GM23248 (cell line): ENCODE measurements at regions not wholly inside any gene's neighbourhood (a gene's known extent, or its start where the extent isn't known, plus 50 kb on each side); places are given as distances from the start of the nearest gene placed in this dataset.
"Not testable (repeated sequence)": the region's sequence is repeated elsewhere in the genome, so short reads cannot be mapped to it uniquely, and the experiment has no call there.

ENCODE experiments used
- DNase-seq: peaks from one replicate; pipeline ENCODE4 v3.0.0-alpha.2; 2015
- H2AFZ ChIP-seq: fragments of 200-600 bp; sonication (generic); 2 replicates; pipeline ENCODE4 v1.6.1; 2016; ENCODE audit warnings: antibody characterized with exemption
- H3F3A ChIP-seq: fragments of 200-600 bp; sonication (generic); 2 replicates; pipeline ENCODE4 v1.6.1; 2016; ENCODE audit warnings: mild to moderate bottlenecking, antibody characterized with exemption, mixed run types; ENCODE audit not compliant: insufficient read depth
- H3K27ac ChIP-seq: fragments of 200-600 bp; sonication (generic); 2 replicates; pipeline ENCODE4 v1.5.1; 2016; ENCODE audit warnings: mild to moderate bottlenecking
- H3K27me3 ChIP-seq: fragments of 200-600 bp; sonication (generic); replicated peaks from 2 replicates; pipeline ENCODE4 v1.6.1; 2016; ENCODE audit warnings: mild to moderate bottlenecking; ENCODE audit not compliant: insufficient read depth
- H3K36me3 ChIP-seq: fragments of 200-600 bp; sonication (generic); 2 replicates; pipeline ENCODE4 v1.6.1; 2016; ENCODE audit warnings: low read depth, mild to moderate bottlenecking
- H3K4me1 ChIP-seq: fragments of 200-600 bp; sonication (generic); 2 replicates; pipeline ENCODE4 v1.6.1; 2016; ENCODE audit warnings: mild to moderate bottlenecking; ENCODE audit not compliant: insufficient read depth
- H3K4me2 ChIP-seq: fragments of 200-600 bp; sonication (generic); one replicate; pipeline ENCODE4 v1.6.1; 2016; ENCODE audit warnings: mild to moderate bottlenecking; ENCODE audit not compliant: unreplicated experiment
- H3K4me3 ChIP-seq: fragments of 200-600 bp; sonication (generic); 2 replicates; pipeline ENCODE4 v1.5.1; 2016; ENCODE audit warnings: mild to moderate bottlenecking
- H3K79me2 ChIP-seq: fragments of 200-600 bp; sonication (generic); 2 replicates; pipeline ENCODE4 v1.6.1; 2016; ENCODE audit warnings: mild to moderate bottlenecking; ENCODE audit not compliant: insufficient read depth
- H3K9ac ChIP-seq: fragments of 200-600 bp; sonication (generic); 2 replicates; pipeline ENCODE4 v1.6.1; 2016; ENCODE audit warnings: mild to moderate bottlenecking
- H3K9me2 ChIP-seq: fragments of 200-600 bp; sonication (generic); 2 replicates; pipeline ENCODE4 v1.6.1; 2016; ENCODE audit warnings: mixed run types, mild to moderate bottlenecking, moderate library complexity; ENCODE audit not compliant: insufficient read depth
- H3K9me3 ChIP-seq: fragments of 200-600 bp; sonication (generic); one replicate; pipeline ENCODE4 v1.6.1; 2017; ENCODE audit warnings: low read depth
- H4K20me1 ChIP-seq: fragments of 200-600 bp; sonication (generic); 2 replicates; pipeline ENCODE4 v1.6.0; 2016; ENCODE audit not compliant: insufficient read depth
- WGBS, 2 experiments: methylation state at CpG; one replicate each; pipeline ENCODE4 v1.1.6; 2015 to 2017; ENCODE audit warnings: low lambda C conversion rate in 2 of 2, low coverage in 1 of 2; ENCODE audit errors: missing lambda C conversion rate in 2 of 2; 5-methylcytosine and 5-hydroxymethylcytosine counted together
- in situ Hi-C: fragments of 300-500 bp; cut with MboI; formaldehyde crosslinking; loops from 2 replicates; pipeline ENCODE4 v1.15.0; 2020

- H3F3A ChIP-seq, H3K36me3 ChIP-seq, H3K27ac ChIP-seq, H3K4me3 ChIP-seq, in situ Hi-C loops, H4K20me1 ChIP-seq, H3K4me2 ChIP-seq, H3K9ac ChIP-seq, H2AFZ ChIP-seq, H3K79me2 ChIP-seq, H3K4me1 ChIP-seq, DNase-seq, H3K9me3 ChIP-seq, H3K9me2 ChIP-seq, H3K27me3 ChIP-seq: not testable (repeated sequence)
- WGBS, 2 experiments = 85 to 97% methylated on average over 4 of the region's 4 CpGs
Measured at GRCh38 chr7:65100499-65100898, 94.0 kb upstream of the ERV3-1 start.

DNA sequence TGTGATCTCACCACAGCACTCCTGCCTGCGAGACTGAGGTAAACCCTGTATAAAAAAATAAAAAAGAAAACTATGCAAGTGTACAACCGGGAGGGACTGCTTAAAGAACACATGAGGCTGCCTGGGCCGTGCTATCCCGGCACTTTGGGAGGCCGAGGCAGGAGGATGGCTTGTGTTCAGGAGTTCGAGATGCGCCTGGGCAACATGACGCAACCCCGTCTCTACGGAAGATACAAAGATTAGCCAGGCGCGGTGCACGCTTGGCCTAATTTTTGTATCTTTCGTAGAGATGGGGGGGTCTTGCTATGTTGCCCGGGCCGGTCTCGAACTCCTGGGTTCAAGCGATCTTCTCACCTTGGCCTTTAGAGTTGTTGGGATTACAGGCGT lies 75.2 kb upstream of the ERV3-1 start:
- H3K4me2 ChIP-seq, H3F3A ChIP-seq, H3K79me2 ChIP-seq, H3K27ac ChIP-seq, DNase-seq, H3K9ac ChIP-seq, H3K36me3 ChIP-seq, in situ Hi-C loops, H3K9me2 ChIP-seq, H3K4me1 ChIP-seq, H3K27me3 ChIP-seq, H3K9me3 ChIP-seq, H4K20me1 ChIP-seq: not testable (repeated sequence)
- Histone ChIP-seq H3K4me3 (peak overlapping the region; percentile 71), H2AFZ (0 out of 2 replicates have a peak overlapping the region, but pooled peaks have one; percentile 63)
- 95 to 96% methylated on average over 19 of the region's 19 CpGs for WGBS, 2 experiments

- H3K9me3 ChIP-seq, H3K4me2 ChIP-seq, H3K27ac ChIP-seq, H3K27me3 ChIP-seq, H3K4me1 ChIP-seq, in situ Hi-C loops, H4K20me1 ChIP-seq, H3K79me2 ChIP-seq, H3K9me2 ChIP-seq, H3F3A ChIP-seq, H3K36me3 ChIP-seq: not testable (repeated sequence)
- DNase-seq = peak; percentile 79
- Histone ChIP-seq H3K9ac (peak overlapping the region; percentile 69), H3K4me3 (peak overlapping the region; percentile 71), H2AFZ (peak overlapping the region; percentile 66)
- 25 to 38% methylated on average over 31 to 35 of the region's 53 CpGs for WGBS, 2 experiments
Measured at GRCh38 chr7:65080799-65081668, 74.5 kb upstream of the ERV3-1 start.

GRCh38 chr7:65074959-65075358 lies 68.5 kb upstream of the ERV3-1 start:
- in situ Hi-C loops = not testable (repeated sequence)

DNA sequence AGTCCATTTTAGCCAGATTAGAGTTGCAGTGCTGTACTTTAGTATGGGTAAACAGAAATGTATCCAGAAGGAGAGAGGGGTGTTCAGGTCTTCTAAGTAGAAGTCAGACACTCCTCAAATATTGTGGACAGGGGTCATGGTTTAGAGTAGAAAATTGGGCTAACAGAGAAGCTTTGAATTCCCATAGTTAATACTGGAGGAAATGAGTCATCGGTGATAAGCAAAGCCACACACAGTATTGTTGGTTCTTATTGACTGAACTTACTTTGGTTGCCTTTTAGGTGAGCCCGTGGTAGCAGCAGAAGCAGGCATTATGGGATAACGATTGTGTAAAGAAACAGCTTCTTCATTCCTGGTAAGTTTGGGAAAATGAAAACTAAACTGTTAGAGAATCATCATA lies 66.7 kb upstream of the ERV3-1 start:
- H3K4me2 ChIP-seq, H3K4me1 ChIP-seq, H3K79me2 ChIP-seq, H4K20me1 ChIP-seq, H3F3A ChIP-seq, in situ Hi-C loops, H3K9me3 ChIP-seq, H3K36me3 ChIP-seq, H3K27me3 ChIP-seq, H3K27ac ChIP-seq, H3K9me2 ChIP-seq, H2AFZ ChIP-seq, H3K4me3 ChIP-seq, H3K9ac ChIP-seq: not testable (repeated sequence)
- WGBS, 2 experiments = 83 to 90% methylated on average over 3 of the region's 3 CpGs
- peak; percentile 6 for DNase-seq

More at GRCh38 chr7:65074959-65075358, 68.5 kb upstream of the ERV3-1 start:
- H3K4me3 ChIP-seq, H3K9ac ChIP-seq, H3K9me2 ChIP-seq, DNase-seq, H3K4me2 ChIP-seq, H3K9me3 ChIP-seq, H3F3A ChIP-seq, H3K36me3 ChIP-seq, H4K20me1 ChIP-seq, H3K79me2 ChIP-seq, H3K27ac ChIP-seq, H3K4me1 ChIP-seq, H2AFZ ChIP-seq, H3K27me3 ChIP-seq: not testable (repeated sequence)
- 92 to 98% methylated on average over 5 to 25 of the region's 33 CpGs for WGBS, 2 experiments

- H3K9me2 ChIP-seq, H3K36me3 ChIP-seq, H3K27me3 ChIP-seq, H3K79me2 ChIP-seq, H2AFZ ChIP-seq, H3K4me3 ChIP-seq, H4K20me1 ChIP-seq, H3K27ac ChIP-seq, DNase-seq, H3K9ac ChIP-seq, H3F3A ChIP-seq, H3K9me3 ChIP-seq, in situ Hi-C loops, H3K4me1 ChIP-seq, H3K4me2 ChIP-seq: not testable (repeated sequence)
- WGBS, 2 experiments = 98 to 99% methylated on average over 7 of the region's 7 CpGs
Measured at GRCh38 chr7:65071854-65072431, 65.5 kb upstream of the ERV3-1 start.

GRCh38 chr7:65069476-65069875 lies 63.0 kb upstream of the ERV3-1 start:
- H2AFZ ChIP-seq, H3K9me2 ChIP-seq, H3K4me1 ChIP-seq, H3K27ac ChIP-seq, H3K27me3 ChIP-seq, H3K36me3 ChIP-seq, H4K20me1 ChIP-seq, DNase-seq, H3K4me3 ChIP-seq, H3K9me3 ChIP-seq, H3F3A ChIP-seq, in situ Hi-C loops, H3K9ac ChIP-seq, H3K4me2 ChIP-seq, H3K79me2 ChIP-seq: not testable (repeated sequence)
- WGBS, 2 experiments = 93 to 100% methylated on average over 1 of the region's 1 CpG
